NB4 (cell line): ENCODE measurements at regions not wholly inside any gene's neighbourhood (a gene's known extent, or its start where the extent isn't known, plus 50 kb on each side); places are given as distances from the start of the nearest gene placed in this dataset.

Experiments
- CTCF ChIP-seq: IDR thresholded peaks from one replicate; pipeline ENCODE4 v1.5.1; 2012; ENCODE audit warnings: low read depth, low read length
- TF ChIP-seq, protein P1 (sequence below): IDR thresholded peaks from 2 replicates; pipeline ENCODE4 v1.6.1; 2011; ENCODE audit warnings: low read depth, low read length

DNA sequence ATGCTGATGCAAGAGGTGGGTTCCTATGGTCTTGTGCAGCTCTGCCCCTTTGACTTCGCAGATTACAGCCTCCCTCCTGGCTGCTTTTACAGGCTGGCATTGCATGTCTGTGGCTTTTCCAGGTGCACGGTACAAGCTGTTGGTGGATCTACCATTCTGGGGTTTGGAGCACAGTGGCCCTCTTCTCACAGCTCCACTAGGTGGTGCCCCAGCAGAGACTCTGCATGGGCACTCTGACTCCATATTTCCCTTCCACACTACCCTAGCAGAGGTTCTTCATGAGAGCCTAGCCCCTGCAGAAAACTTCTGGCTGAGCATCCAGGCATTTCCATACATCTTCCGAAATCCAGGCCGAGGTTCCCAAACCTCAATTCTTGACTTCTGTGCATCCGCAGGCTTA lies 989.0 kb downstream of the PLA2G4A start:
- TF ChIP-seq CTCF, result no peak
- TF ChIP-seq, protein P1, sequence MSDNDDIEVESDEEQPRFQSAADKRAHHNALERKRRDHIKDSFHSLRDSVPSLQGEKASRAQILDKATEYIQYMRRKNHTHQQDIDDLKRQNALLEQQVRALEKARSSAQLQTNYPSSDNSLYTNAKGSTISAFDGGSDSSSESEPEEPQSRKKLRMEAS, result no peak
